NOMO-1 (cell line): ENCODE measurements at regions not wholly inside any gene's neighbourhood (a gene's known extent, or its start where the extent isn't known, plus 50 kb on each side); places are given as distances from the start of the nearest gene placed in this dataset.
"Not testable (repeated sequence)": the region's sequence is repeated elsewhere in the genome, so short reads cannot be mapped to it uniquely, and the experiment has no call there.

ENCODE experiments used
- DNase-seq, 2 experiments: peaks; one replicate each; lab custom pipeline; 2025; ENCODE audit not compliant: unreplicated experiment in 2 of 2; lab: John Stamatoyannopoulos, UW

DNA sequence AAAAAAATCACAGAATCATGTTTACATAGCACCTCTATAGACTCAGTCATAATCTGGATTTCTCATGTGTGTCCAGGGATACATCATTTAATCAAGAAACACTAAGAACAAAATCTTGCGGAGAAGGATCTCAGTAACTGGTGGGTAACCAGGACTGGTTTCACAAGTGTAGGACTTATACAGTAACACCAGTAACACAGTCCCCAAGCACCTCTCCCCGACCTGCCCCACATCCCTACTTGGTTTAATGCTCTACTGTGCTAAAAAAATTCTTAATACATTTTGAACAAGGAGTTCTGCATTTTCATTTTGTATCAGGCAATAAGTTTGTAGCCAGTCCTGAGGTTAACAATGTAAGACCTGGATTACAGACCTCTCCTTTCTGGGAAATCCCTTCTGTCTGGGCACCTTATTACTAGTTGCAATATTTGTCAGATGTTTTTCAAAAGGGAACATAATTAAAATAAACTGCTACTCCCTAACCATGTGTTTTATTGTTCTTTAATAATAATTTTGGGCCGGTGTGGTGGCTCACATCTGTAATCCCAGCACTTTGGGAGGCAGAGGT lies 57.6 kb upstream of the BBX start:
- no peak for DNase-seq

DNA sequence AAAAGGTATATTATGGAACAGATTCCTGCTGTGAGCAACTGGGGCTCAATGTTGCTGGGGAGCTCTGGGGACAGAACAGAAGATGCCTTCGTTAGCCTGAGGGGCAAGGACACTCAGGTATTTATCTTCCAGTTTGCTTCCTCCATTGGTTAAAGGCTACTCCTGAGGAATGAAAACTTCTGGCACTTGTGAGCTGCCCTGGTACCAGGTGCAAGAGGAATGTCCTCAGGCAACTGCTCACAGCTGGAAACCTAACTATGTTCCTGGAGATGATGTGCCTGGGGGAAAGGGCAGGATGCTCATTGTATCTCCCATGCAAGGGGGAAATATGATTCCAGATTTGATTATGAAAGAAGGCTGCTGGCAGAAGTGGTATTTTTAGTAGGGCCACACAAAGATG lies 54.0 kb upstream of the BBX start:
- DNase-seq: no peak

DNA sequence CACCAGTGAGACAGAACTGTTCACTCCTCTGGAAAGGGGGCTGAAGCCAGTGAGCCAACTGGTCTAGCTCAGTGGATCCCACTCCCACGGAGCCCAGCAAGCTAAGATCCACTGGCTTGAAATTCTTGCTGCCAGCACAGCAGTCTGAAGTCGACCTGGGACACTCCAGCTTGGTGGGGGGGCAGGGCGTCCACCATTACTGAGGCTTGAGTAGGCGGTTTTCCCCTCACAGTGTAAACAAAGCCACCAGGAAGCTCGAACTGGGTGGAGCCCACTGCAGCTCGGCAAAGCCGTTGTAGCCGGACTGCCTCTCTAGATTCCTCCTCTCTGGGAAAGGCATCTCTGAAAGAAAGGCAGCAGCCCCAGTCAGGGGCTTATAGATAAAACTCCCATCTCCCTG lies 52.3 kb upstream of the BBX start:
- not testable (repeated sequence) for DNase-seq
